ENCODE measurements at regions not wholly inside any gene's neighbourhood (a gene's known extent, or its start where the extent isn't known, plus 50 kb on each side); places are given as distances from the start of the nearest gene placed in this dataset.

GRCh38 chr12:76678992-76679391 lies 84.9 kb upstream of the ZDHHC17 start:
- TF ChIP-seq CTCF (conservative IDR thresholded peaks at IDR 0.05; ENCODE audit: low read depth, low read length) (no peak), EZH2 (IDR thresholded peaks at IDR 0.05; ENCODE audit: low read length, unreplicated experiment) (no peak), EZH2phosphoT487 (IDR thresholded peaks at IDR 0.05; ENCODE audit: borderline replicate concordance, low read length) (no peak)
